ENCODE measurements at regions not wholly inside any gene's neighbourhood (a gene's known extent, or its start where the extent isn't known, plus 50 kb on each side); places are given as distances from the start of the nearest gene placed in this dataset.

DNA sequence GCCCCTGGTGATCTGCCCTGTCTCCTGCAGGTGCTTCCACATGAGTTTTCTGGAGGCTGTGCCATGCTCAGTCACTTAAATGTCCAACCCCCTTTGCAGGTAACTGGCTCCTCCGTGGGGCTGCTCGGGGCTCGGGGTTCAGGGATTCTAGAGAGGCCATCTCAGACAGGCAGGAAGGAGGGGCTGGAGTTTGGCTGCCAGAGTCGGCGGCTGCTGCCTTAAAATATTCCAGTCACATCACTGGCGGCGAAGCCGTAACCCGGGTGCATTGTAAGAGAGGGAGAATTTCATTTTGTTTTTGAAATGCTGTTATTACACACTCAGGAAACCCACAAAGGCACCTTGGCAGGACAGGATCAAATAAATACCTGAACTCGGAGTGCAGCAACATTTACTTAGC lies 212.9 kb upstream of the PMEPA1 start:
- TF ChIP-seq EZH2 (IDR thresholded peaks at IDR 0.05; ENCODE audit: borderline replicate concordance, low read length): no peak
- TF ChIP-seq, protein P1, sequence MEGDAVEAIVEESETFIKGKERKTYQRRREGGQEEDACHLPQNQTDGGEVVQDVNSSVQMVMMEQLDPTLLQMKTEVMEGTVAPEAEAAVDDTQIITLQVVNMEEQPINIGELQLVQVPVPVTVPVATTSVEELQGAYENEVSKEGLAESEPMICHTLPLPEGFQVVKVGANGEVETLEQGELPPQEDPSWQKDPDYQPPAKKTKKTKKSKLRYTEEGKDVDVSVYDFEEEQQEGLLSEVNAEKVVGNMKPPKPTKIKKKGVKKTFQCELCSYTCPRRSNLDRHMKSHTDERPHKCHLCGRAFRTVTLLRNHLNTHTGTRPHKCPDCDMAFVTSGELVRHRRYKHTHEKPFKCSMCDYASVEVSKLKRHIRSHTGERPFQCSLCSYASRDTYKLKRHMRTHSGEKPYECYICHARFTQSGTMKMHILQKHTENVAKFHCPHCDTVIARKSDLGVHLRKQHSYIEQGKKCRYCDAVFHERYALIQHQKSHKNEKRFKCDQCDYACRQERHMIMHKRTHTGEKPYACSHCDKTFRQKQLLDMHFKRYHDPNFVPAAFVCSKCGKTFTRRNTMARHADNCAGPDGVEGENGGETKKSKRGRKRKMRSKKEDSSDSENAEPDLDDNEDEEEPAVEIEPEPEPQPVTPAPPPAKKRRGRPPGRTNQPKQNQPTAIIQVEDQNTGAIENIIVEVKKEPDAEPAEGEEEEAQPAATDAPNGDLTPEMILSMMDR (conservative IDR thresholded peaks at IDR 0.05 in 1 of 2, IDR thresholded peaks at IDR 0.05 in 1 of 2; ENCODE audit: extremely low read depth in 1 of 2, insufficient read depth in 1 of 2, low read depth in 1 of 2, low read length in 2 of 2): no peak
